Vagina (tissue), 2 donors: ENCODE measurements at regions not wholly inside any gene's neighbourhood (a gene's known extent, or its start where the extent isn't known, plus 50 kb on each side); places are given as distances from the start of the nearest gene placed in this dataset.

Experiments used
- CTCF ChIP-seq, 3 experiments: fragments of 450-650 bp in 2 of 3; fragments of 200-600 bp in 1 of 3; sonication (generic) in 1 of 3; IDR thresholded peaks; one replicate each; pipeline ENCODE4 v1.5.1; 2017 to 2019; ENCODE audit warnings: antibody characterized with exemption in 3 of 3, mild to moderate bottlenecking in 2 of 3, moderate library complexity in 2 of 3
- POLR2A ChIP-seq, 2 donors: fragments of 450-650 bp; IDR thresholded peaks; one replicate each; pipeline ENCODE4 v1.6.1; 2017; ENCODE audit warnings: antibody characterized with exemption in 2 of 2, mild to moderate bottlenecking in 2 of 2, moderate library complexity in 2 of 2
- POLR2AphosphoS5 ChIP-seq, 2 donors: sonication (generic); formaldehyde crosslinking; IDR thresholded peaks; one replicate each; pipeline ENCODE4 v1.9.0; 2017; ENCODE audit warnings: antibody characterized with exemption in 2 of 2, mild to moderate bottlenecking in 2 of 2, low read depth in 1 of 2; ENCODE audit not compliant: insufficient read depth in 1 of 2

- no peak for TF ChIP-seq CTCF (IDR thresholded peaks at IDR 0.05)
- no peak for TF ChIP-seq POLR2A (IDR thresholded peaks at IDR 0.05)
- TF ChIP-seq POLR2AphosphoS5 (IDR thresholded peaks at IDR 0.05; ENCODE audit: insufficient read depth in 1 of 2, low read depth in 1 of 2): no peak
Measured at GRCh38 chr3:70374179-70374578, 61.7 kb upstream of the MDFIC2 start.
